Tongue (tissue), 1 donor: ENCODE measurements at regions not wholly inside any gene's neighbourhood (a gene's known extent, or its start where the extent isn't known, plus 50 kb on each side); places are given as distances from the start of the nearest gene placed in this dataset.
"Not testable (repeated sequence)": the region's sequence is repeated elsewhere in the genome, so short reads cannot be mapped to it uniquely, and the experiment has no call there.

Source experiments
- DNase-seq: peaks from one replicate; pipeline ENCODE4 v3.0.0-alpha.2; 2015

DNA sequence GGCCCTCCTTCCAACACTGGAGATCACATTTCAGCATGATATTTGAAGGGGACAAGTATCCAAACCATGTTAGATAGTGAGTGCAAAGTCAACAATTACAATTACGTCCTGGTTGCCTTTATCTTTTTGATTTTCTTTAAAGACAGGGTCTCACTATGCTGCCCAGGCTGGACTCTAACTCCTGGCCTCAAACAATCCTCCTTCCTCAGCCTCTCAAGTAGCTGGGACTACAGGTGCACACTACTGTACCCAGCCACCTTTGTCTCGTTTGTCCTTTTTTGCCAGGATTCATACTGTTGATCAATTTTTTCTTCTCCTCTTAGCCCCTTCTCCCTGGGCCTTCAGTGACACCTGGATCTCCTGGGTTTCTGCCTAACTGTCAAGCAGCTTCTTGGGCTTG is 240.5 kb upstream of the FANCL start:
- no peak for DNase-seq

DNA sequence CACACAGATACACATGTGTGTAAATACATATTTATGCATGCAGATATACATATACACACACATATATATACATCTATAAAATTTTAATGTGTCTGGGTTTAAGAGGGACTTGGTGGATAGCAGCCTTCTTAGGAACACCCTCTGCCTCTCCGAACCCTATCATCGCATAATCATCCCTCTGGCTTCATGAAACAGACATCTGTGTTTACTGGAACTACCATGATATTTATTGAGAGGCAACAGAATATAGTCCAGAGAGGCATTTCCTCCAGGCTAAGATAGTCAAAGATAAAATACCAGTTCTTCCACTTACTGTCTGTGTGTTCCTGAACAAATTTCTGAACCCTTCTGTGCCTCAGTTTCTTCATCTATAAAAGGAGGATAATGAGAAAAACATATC is 239.0 kb upstream of the FANCL start:
- DNase-seq, result no peak

GRCh38 chr2:58479535-58480140 is 238.5 kb upstream of the FANCL start:
- peak; percentile 15 for DNase-seq

- DNase-seq, result no peak
These were observed 235.4 kb upstream of the FANCL start for GRCh38 chr2:58476556-58476955.

DNA sequence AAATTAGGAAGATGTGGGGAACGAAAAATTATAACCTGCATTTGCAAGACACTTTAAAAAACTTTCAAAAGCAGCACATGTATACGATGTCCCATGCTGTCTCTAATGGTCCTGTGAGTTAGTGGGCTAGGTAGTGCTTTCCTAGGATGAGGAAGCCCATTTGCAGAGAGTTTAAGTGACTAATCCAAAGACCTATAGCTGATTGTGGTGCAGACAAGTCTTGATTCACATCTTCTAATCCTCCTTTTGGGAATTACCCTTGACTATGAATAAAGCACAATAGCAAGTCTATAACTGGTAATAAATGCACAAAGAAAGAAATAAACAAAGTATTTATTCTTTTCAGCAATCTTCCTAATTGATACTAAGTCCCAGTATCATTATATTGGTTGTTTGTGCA is 234.6 kb upstream of the FANCL start:
- no peak for DNase-seq

DNA sequence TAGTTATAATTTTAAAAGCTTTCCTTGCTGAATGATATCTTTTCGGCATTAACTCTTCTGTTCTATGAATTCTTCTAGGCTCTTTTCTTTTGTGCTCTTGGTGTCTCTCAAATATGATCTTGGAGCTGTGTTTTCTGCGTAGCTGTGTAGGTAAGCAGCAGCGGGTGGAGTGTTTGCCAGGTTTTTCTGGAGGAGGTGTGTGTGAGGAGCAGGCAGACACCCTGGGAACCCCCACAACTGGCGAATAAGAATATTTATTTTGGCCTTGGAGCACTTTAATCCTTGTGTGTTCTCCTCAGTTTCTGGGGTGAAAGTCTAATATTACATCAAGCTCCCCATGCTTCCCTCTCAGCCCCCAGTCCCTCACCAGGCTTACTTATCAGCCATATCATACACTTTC is 232.0 kb upstream of the FANCL start:
- DNase-seq, result no peak

GRCh38 chr2:58466804-58467203 is 225.7 kb upstream of the FANCL start:
- DNase-seq, result no peak

DNA sequence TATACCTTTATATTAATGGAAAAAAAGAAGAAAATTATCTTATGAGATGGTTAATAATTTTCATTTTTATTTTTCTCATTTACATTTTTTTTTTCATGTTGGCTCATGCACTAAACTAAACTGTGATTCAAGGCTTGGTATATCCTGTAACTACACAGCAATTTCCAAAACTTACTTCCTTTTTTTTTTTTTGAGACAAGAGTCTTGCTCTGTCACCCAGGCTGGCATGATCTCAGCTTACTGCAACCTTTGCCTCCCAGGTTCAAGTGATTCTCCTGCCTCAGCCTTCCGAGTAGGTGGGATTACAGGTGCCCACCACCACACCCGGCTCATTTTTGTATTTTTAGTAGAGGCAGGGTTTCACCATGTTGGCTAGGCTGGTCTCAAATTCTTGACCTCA is 224.9 kb upstream of the FANCL start:
- DNase-seq, result not testable (repeated sequence)

GRCh38 chr2:58460670-58461069 is 219.5 kb upstream of the FANCL start:
- no peak for DNase-seq

DNA sequence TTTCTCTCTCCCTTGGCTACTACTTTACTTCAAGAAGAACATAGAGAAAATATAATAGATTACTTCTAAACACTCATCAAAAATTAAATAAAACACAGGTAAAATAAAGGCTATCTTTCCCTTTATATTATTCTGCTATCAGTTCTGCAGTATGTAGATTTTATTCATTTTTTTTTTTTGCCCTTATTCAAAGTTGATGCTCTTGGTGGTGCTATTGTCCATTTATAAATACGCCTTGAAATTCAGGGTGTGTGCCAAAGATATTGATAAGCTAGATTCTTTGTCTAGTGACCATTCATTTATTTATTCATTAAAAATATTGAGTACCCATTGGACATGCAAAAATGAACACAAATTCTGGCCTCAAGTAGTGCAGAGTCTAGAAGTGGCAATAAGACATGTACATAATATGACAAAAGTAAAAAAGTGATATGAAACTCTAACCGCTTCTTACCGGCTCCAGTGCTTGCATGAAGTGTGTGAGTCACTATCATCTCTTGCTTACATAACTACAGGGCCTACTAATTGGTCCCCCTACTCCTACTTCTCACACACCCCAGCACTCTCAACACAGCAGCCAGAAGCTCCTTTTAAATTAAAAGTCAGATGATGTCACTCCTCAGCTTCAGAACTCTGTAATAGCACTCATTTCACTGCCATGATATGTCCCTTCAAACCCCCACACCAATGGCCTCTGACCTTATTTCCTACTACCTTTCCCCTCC is 208.3 kb upstream of the FANCL start:
- no peak for DNase-seq

- no peak for DNase-seq
These were observed 207.7 kb upstream of the FANCL start for GRCh38 chr2:58448845-58449244.

GRCh38 chr2:58448065-58448507 is 207.0 kb upstream of the FANCL start:
- peak; percentile 73 for DNase-seq

GRCh38 chr2:58447586-58447985 is 206.5 kb upstream of the FANCL start:
- DNase-seq, result no peak

GRCh38 chr2:58441643-58442042 is 200.5 kb upstream of the FANCL start:
- DNase-seq, result no peak

- no peak for DNase-seq
These were observed 195.7 kb upstream of the FANCL start for GRCh38 chr2:58436872-58437271.

DNA sequence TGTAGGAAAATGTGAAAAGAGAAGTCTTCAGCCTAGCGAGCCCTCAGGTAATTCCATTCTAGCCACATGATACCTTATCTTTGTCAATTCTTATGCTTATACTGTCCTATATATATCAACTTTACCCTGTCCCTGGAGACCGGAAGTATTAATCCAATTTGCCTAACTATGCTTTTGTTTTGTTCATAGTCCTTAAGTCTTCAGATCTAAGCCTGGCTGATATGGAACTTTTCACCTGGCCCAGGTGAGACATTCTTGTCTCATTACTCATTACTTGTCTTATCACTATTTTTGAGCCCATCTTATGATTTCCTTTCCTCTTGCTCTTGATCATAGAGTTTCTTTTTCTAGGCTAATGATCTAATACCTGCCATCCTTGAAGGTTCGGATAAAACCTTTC is 194.1 kb upstream of the FANCL start:
- no peak for DNase-seq

GRCh38 chr2:58434692-58435091 is 193.6 kb upstream of the FANCL start:
- no peak for DNase-seq

GRCh38 chr2:58432491-58433170 is 191.5 kb upstream of the FANCL start:
- no peak for DNase-seq

DNA sequence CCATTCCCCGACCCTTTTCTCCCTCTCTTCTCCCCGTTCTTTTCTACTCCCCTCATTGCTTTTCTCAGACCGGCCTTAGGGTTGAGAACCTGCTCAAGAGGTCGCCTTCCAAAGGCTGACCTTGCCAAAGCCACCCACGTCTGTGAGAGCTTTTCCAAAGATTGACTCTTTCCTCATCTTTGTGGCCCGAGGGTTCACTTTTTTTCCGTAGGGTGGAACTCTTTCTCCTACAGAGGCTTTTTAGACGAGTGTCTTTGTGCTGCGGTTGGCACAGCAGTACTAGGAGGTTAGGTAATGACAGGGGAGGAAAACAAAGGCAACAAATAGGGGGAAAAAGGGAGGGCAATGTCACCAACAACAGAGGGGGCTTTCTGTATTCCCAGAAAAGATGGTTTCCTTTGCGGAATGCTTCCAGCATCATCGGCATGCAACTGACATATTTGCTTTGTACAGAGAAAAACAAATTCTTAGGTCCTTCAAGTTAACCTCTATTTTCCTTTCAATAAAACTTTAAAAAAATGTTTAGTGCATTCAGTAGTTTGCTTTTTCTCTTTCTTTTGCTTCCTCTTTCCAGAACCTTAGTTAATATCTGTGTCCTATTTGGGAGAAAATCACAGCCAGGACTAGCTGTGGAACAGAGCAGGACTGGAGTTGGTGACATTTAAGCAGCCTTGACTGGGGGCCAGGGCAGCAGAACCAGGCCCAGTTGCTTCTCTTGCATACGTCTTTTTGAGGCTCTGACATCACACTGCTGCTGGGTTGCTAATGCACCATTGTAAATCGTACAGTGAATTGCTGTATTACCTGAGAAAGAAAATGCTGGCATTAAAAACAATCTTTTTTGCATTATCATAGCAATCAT is 188.1 kb upstream of the FANCL start:
- peak; percentile 35 for DNase-seq

DNA sequence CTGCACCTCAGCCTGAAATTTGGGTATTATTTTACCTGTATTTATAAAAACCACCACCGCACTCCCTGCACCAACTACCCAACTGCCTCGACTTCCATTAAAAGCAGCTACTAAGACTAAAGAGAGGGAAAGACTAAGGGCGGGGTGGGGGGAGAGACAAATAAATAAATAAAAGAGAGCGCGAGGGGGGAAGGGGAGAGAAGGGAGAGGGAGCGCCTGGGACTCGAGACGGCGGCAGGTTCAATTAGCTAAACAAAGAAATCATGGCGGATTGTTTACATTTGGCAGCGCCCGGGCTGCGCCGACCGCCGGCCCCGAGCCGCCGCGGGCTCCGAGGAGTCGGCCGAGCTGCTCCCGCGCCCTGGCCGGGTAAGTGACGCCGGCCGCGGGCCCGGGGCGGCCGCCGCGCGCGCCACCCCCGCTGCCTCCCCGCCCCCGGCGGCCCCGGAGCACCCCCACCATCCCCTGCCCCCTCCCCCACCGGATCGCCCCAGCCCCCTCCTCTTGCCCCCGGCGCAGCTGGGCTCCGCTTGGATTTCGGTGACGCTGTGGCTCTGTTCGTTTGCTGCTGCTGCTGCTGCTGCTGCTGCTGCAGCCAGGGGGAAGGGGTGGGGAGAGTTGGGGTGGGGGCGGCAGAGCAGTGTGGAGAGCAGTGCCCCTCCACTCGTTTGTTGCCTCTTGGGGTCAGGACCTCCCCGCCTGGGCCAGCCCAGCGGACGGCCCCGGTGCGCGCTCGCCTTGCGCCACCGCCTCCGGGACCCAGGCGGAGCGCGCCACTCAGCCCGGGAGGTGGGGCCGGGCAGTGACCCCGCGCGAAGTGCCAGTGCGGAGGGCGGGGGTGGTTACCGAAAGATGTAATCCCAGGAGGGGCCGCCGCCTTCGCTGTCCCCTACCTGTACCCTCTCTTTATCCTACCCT is 187.2 kb upstream of the FANCL start:
- peak; percentile 74 for DNase-seq

DNA sequence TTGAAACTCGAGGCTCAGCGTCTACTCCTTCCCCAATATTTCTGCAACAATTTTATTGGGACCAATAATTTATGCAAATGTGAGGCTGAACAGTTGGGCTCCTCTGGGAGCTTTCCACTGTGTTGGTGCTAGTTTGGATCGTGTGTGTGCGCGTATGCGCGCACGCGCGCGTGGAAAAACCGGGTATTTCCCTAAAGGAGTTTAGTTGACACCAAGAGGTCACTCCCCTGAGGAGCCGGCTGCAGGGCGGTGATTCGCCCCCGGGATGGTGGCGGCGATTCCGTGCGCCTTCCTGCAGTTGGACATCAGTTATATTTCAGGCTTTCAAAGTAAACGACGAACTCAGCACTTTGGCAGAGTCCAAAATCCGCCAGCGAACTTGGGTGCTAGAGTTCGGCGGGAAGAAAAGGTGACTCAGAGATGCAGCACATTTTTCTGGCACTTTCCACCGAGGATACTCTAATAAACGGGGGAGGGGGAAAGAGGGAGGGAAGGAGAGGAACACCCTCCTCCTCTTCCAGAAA is 186.5 kb upstream of the FANCL start:
- DNase-seq, result peak; percentile 69
